ENCODE measurements at regions not wholly inside any gene's neighbourhood (a gene's known extent, or its start where the extent isn't known, plus 50 kb on each side); places are given as distances from the start of the nearest gene placed in this dataset.

GRCh38 chr5:93300309-93300923, 280.6 kb downstream of the NR2F1-AS1 start:
- H3K9me3 Mint-ChIP-seq, result no peaks in the 10 kb centered on the region
- H3K27ac Mint-ChIP-seq, result no peak overlapping the region
- no peaks in the 10 kb centered on the region for H3K27me3 Mint-ChIP-seq
- ATAC-seq, result no peak
- no peaks in the 10 kb centered on the region for H3K36me3 Mint-ChIP-seq
- H3K4me3 Mint-ChIP-seq, result no peak overlapping the region
- no peaks in the 10 kb centered on the region for H3K4me1 Mint-ChIP-seq

DNA sequence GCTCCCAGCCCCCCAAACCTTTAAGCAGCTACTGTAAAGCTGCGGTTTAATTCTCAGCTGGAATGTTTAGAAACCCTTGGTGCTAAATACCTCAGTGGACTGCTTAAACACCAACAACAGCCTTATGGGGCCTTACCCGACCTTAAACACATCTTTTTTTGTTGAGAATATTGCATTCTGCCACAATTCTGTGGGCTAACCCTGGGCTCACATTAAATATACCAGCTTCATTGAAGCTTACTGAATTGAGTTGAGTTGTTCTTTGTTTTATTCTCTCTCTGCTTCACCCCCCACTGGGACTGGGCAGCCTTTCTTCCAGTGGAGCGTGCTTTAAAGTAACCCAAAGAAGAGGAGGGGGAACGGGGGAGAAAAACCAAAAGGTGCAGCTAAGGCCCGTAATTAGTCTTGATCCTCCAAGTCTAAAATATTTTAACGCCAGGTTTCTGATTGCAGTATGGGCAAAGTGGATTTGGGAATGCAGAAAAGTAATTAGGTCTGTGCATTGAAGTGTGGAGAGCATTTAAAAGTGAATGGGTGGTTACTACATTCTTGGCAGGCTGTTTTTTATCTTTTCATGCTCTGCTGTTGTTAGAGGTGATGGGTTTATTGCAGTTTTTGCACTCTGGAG, 281.2 kb downstream of the NR2F1-AS1 start:
- Mint-ChIP-seq H3K27ac (no peak overlapping the region), H3K4me1 (no peaks in the 10 kb centered on the region), H3K36me3 (no peaks in the 10 kb centered on the region), H3K27me3 (no peaks in the 10 kb centered on the region), H3K4me3 (no peak overlapping the region), H3K9me3 (no peaks in the 10 kb centered on the region)
- ATAC-seq, result no peak

- Mint-ChIP-seq H3K9me3 (no peaks in the 10 kb centered on the region), H3K4me1 (no peaks in the 10 kb centered on the region), H3K4me3 (no peak overlapping the region), H3K27ac (no peak overlapping the region), H3K27me3 (no peaks in the 10 kb centered on the region), H3K36me3 (no peaks in the 10 kb centered on the region)
- ATAC-seq, result no peak
These were observed 283.9 kb downstream of the NR2F1-AS1 start for GRCh38 chr5:93297116-93297515.

GRCh38 chr5:93296338-93296737, 284.7 kb downstream of the NR2F1-AS1 start:
- H3K27ac Mint-ChIP-seq, result no peak overlapping the region
- ATAC-seq, result no peak
- H3K4me1 Mint-ChIP-seq, result no peaks in the 10 kb centered on the region
- peaks cover 2% of the 10 kb centered on the region for H3K9me3 Mint-ChIP-seq
- H3K27me3 Mint-ChIP-seq, result no peaks in the 10 kb centered on the region
- no peak overlapping the region for H3K4me3 Mint-ChIP-seq
- H3K36me3 Mint-ChIP-seq, result no peaks in the 10 kb centered on the region

GRCh38 chr5:93294996-93295395, 286.0 kb downstream of the NR2F1-AS1 start:
- no peak overlapping the region for H3K4me3 Mint-ChIP-seq
- no peaks in the 10 kb centered on the region for H3K36me3 Mint-ChIP-seq
- no peaks in the 10 kb centered on the region for H3K27me3 Mint-ChIP-seq
- H3K4me1 Mint-ChIP-seq, result no peaks in the 10 kb centered on the region
- H3K9me3 Mint-ChIP-seq, result peaks cover 2% of the 10 kb centered on the region
- ATAC-seq, result no peak
- H3K27ac Mint-ChIP-seq, result no peak overlapping the region

DNA sequence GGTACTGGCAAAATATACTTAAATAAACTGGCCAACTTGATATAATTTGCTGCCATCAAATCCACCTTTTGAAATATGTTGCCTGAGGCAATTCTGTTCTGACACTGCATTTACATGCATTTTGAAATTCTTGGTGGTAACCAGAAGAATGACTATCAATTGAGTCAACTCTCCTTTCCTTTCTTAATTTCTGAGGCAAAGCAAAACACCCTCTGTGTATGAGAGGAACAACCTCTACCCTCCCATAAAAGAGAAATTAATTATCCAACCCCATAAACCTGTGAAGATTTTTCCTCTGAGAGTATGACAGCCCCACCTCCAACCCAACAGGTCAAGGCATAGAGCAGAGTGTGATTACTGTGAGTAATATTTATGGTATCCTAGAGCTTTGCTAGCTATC, 286.8 kb downstream of the NR2F1-AS1 start:
- H3K9me3 Mint-ChIP-seq, result peaks cover 2% of the 10 kb centered on the region
- H3K4me1 Mint-ChIP-seq, result no peaks in the 10 kb centered on the region
- H3K27me3 Mint-ChIP-seq, result no peaks in the 10 kb centered on the region
- no peak overlapping the region for H3K4me3 Mint-ChIP-seq
- H3K27ac Mint-ChIP-seq, result no peak overlapping the region
- ATAC-seq, result no peak
- no peaks in the 10 kb centered on the region for H3K36me3 Mint-ChIP-seq

DNA sequence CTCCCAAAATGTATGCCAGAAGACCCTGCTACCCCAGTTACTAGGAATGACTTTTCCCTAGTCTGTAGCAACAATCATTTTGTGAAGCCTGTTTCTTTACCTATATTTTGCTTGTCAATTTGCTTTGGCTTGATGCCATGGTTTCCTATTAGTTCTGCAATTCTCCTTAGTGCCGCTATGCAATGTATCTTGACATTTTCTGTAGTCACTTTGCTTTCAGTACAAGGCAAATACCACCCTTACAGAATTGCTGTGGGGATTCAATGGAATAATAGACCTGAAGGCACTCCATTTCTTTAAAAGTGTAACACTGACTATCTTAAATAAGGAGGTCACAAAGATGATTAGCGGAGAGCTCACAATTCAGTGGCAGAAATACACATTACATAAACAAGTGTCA, 291.1 kb downstream of the NR2F1-AS1 start:
- no peak for ATAC-seq

DNA sequence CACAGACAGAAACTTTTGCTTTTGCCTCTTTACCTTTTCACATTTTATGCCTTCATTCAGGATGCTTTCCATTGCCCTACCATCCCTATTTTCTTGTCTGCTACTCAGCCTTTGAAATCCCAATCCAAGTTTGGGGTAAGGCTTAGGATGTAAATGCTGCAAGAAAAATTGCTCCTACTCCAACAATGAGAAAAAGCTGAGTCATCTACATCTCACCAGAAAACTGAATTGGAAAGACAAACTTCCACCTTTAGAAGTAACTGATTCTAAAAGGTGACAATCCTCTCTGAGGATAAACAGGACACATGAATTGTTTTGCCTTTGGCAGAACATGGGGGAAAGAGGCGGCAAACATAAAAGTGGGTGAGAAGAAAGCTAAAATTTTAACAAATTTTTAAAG, 295.6 kb downstream of the NR2F1-AS1 start:
- Mint-ChIP-seq H3K4me3 (no peak overlapping the region), H3K36me3 (no peaks in the 10 kb centered on the region), H3K4me1 (no peaks in the 10 kb centered on the region), H3K27ac (no peak overlapping the region), H3K9me3 (peaks cover 11% of the 10 kb centered on the region), H3K27me3 (no peaks in the 10 kb centered on the region)
- ATAC-seq, result no peak

More for the DNA sequence above, 291.1 kb downstream of the NR2F1-AS1 start:
- Mint-ChIP-seq H3K27ac (no peak overlapping the region), H3K27me3 (no peaks in the 10 kb centered on the region), H3K4me1 (no peaks in the 10 kb centered on the region), H3K9me3 (peaks cover 13% of the 10 kb centered on the region), H3K4me3 (no peak overlapping the region), H3K36me3 (no peaks in the 10 kb centered on the region)

- H3K9me3 Mint-ChIP-seq, result peaks cover 8% of the 10 kb centered on the region
- no peaks in the 10 kb centered on the region for H3K36me3 Mint-ChIP-seq
- H3K4me1 Mint-ChIP-seq, result no peaks in the 10 kb centered on the region
- no peak overlapping the region for H3K27ac Mint-ChIP-seq
- H3K27me3 Mint-ChIP-seq, result no peaks in the 10 kb centered on the region
- ATAC-seq, result no peak
- no peak overlapping the region for H3K4me3 Mint-ChIP-seq
These were observed 298.8 kb downstream of the NR2F1-AS1 start for GRCh38 chr5:93281980-93282772.

DNA sequence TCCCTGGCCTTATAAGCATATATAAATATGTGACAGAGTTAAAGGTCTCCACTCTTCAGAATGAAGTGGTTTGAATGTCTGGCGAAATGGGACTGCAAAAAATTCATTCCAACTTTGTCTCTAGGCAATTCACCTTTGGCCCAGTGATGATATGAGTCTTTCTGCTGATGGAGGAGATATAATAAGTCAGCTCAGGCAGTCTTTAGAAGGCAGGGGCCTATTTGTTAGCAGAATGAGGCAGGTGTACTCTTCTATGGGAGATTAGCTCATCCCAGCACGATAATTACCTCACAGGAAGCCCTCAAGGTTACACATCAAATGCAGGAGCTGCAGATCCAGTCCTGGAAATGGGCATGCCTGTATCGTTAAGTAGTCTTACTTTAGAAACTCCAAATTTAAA, 300.5 kb downstream of the NR2F1-AS1 start:
- H3K4me3 Mint-ChIP-seq, result no peak overlapping the region
- no peaks in the 10 kb centered on the region for H3K36me3 Mint-ChIP-seq
- H3K9me3 Mint-ChIP-seq, result peaks cover 2% of the 10 kb centered on the region
- no peaks in the 10 kb centered on the region for H3K4me1 Mint-ChIP-seq
- H3K27me3 Mint-ChIP-seq, result no peaks in the 10 kb centered on the region
- H3K27ac Mint-ChIP-seq, result no peak overlapping the region
- ATAC-seq, result no peak

DNA sequence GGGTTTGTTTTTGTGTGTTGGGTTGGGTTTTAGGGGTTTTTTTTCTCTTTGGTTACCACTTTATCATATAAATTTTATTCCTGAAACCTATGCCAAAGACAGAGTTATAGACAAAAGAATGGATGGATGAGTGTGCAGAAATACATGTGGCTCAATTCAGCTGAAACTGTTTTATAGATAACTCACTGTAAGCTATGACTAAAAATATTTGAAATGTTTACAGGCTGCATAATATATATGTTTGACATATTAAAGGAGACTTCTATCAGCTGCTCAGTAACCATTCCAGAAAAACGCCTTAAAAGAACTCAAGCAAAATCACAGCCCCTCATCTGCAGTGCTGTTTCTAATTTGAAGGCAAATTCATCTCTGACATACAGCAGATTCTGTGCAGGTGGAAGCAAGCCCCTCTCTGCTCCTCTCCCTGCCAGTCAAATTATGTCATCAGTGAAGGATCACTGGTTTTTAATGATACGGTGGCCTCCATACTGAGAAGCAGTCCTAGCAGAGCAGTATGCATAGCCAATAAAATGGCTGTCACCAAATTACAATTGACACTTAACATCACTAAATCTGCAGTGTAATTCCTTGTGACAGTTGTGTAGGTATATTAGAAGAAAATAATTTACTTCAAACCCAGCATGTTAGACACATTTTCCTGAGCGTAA, 301.6 kb downstream of the NR2F1-AS1 start:
- Mint-ChIP-seq H3K27me3 (no peaks in the 10 kb centered on the region), H3K4me1 (no peaks in the 10 kb centered on the region), H3K9me3 (no peaks in the 10 kb centered on the region), H3K4me3 (no peak overlapping the region), H3K27ac (no peak overlapping the region), H3K36me3 (no peaks in the 10 kb centered on the region)
- no peak for ATAC-seq

DNA sequence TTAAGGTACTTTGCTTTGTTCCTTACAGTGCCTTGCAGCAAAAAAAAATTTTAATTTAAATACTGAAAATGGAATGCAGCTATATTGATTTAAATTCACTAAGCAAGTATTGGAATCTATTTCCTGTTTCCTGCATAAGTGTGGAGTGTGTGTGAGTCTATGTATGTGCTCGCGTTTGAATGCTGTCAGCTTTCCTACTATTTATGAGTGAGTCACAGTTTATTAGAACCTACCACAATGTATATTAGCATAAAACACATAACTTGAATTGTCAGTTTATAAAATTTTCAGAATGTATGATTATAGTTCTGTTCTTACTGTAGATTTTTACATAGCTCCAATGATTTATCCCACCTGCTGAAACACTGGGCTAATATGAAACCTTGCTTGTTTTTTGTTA, 302.1 kb downstream of the NR2F1-AS1 start:
- Mint-ChIP-seq H3K4me1 (no peaks in the 10 kb centered on the region), H3K27ac (no peak overlapping the region), H3K36me3 (no peaks in the 10 kb centered on the region), H3K9me3 (no peaks in the 10 kb centered on the region), H3K27me3 (no peaks in the 10 kb centered on the region), H3K4me3 (no peak overlapping the region)
- no peak for ATAC-seq

GRCh38 chr5:93277051-93277450, 304.0 kb downstream of the NR2F1-AS1 start:
- Mint-ChIP-seq H3K9me3 (no peaks in the 10 kb centered on the region), H3K4me3 (no peak overlapping the region), H3K4me1 (no peaks in the 10 kb centered on the region), H3K27ac (no peak overlapping the region), H3K27me3 (no peaks in the 10 kb centered on the region), H3K36me3 (no peaks in the 10 kb centered on the region)
- no peak for ATAC-seq

DNA sequence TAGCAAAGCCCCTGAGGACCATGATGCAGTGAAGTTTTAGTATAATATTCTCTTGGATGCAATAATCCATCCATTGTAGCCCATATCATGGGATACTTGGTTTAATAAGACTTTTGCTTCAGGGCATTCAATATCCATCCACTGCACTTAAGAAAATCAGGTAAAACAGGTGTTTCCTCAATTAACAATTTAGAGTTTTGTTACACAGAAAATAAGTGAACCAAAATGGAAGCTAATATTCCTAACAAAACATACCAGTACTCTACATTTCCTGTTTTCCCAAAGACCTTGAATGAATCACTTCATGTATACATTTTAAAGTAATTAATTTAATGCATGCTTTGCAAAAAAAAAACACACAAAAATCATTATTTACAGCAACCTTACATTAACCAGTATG, 305.6 kb downstream of the NR2F1-AS1 start:
- ATAC-seq, result no peak
- no peak overlapping the region for H3K4me3 Mint-ChIP-seq
- H3K36me3 Mint-ChIP-seq, result no peaks in the 10 kb centered on the region
- no peaks in the 10 kb centered on the region for H3K27me3 Mint-ChIP-seq
- no peaks in the 10 kb centered on the region for H3K4me1 Mint-ChIP-seq
- H3K9me3 Mint-ChIP-seq, result no peaks in the 10 kb centered on the region
- H3K27ac Mint-ChIP-seq, result no peak overlapping the region

GRCh38 chr5:93274291-93274690, 306.7 kb downstream of the NR2F1-AS1 start:
- Mint-ChIP-seq H3K4me3 (no peak overlapping the region), H3K4me1 (no peaks in the 10 kb centered on the region)
- no peak for ATAC-seq

More at GRCh38 chr5:93274291-93274690, 306.7 kb downstream of the NR2F1-AS1 start:
- no peaks in the 10 kb centered on the region for H3K9me3 Mint-ChIP-seq
- no peaks in the 10 kb centered on the region for H3K36me3 Mint-ChIP-seq
- H3K27ac Mint-ChIP-seq, result no peak overlapping the region
- no peaks in the 10 kb centered on the region for H3K27me3 Mint-ChIP-seq

Measured in stimulated activated memory B cell treated with anti-CD40 and anti-IgM and Interleukin-4, amounts not matched to agents 10 μg/mL and 1 μg/mL and 100 μg/mL, for 72 hours (primary cell).